Ishikawa (cell line): ENCODE measurements at regions not wholly inside any gene's neighbourhood (a gene's known extent, or its start where the extent isn't known, plus 50 kb on each side); places are given as distances from the start of the nearest gene placed in this dataset.

Source experiments
- CREB1 ChIP-seq: IDR thresholded peaks from 2 replicates; pipeline ENCODE4 v1.6.1; 2012; ENCODE audit warnings: low read depth
- EGR1 ChIP-seq: IDR thresholded peaks from 2 replicates; pipeline ENCODE4 v1.6.1; 2012
- EP300 ChIP-seq: IDR thresholded peaks from 2 replicates; pipeline ENCODE4 v1.6.1; 2012; ENCODE audit warnings: borderline replicate concordance
- FOXM1 ChIP-seq: IDR thresholded peaks from 2 replicates; pipeline ENCODE4 v1.6.1; 2012; ENCODE audit warnings: low read depth, borderline replicate concordance
- NFIC ChIP-seq: IDR thresholded peaks from 2 replicates; pipeline ENCODE4 v1.6.1; 2012
- RAD21 ChIP-seq: IDR thresholded peaks from 2 replicates; pipeline ENCODE4 v1.6.1; 2012; ENCODE audit warnings: low read depth
- TAF1 ChIP-seq: IDR thresholded peaks from 2 replicates; pipeline ENCODE4 v1.6.1; 2012; ENCODE audit warnings: low read depth, mild to moderate bottlenecking
- TCF12 ChIP-seq: IDR thresholded peaks from 2 replicates; pipeline ENCODE4 v1.6.1; 2012; ENCODE audit warnings: low read depth
- TEAD4 ChIP-seq: IDR thresholded peaks from 2 replicates; pipeline ENCODE4 v1.6.1; 2012
- YY1 ChIP-seq: IDR thresholded peaks from 2 replicates; pipeline ENCODE4 v1.6.1; 2012; ENCODE audit warnings: low read depth
- ZBTB7A ChIP-seq: IDR thresholded peaks from 2 replicates; pipeline ENCODE4 v1.6.1; 2012; ENCODE audit warnings: low read depth
- TF ChIP-seq, protein P1 (sequence below): IDR thresholded peaks from 2 replicates; pipeline ENCODE4 v1.6.1; 2012; ENCODE audit warnings: low read depth, mild to moderate bottlenecking
- TF ChIP-seq, protein P2 (sequence below): IDR thresholded peaks from 2 replicates; pipeline ENCODE4 v1.6.1; 2012
- TF ChIP-seq, protein P3 (sequence below): IDR thresholded peaks from 2 replicates; pipeline ENCODE4 v1.6.1; 2012

DNA sequence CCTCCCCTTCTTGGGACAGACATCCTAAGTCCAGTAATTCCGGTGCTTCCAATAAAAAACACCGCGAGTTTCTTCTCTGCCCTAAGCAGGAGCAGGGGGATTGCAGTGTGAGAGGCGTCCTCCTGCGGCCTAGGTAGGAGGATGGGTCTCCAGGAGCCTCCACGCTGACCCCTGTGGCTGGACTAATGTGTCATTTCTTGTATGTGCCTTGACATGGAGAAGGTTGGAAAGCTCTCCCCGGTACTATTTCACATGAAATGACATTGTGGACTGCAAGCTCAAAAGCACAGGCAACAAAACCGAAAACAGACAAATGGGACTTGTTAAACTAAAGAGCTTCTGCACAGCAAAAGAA is 66.6 kb upstream of the ENPP6 start:
- no peak for TF ChIP-seq TEAD4
- TF ChIP-seq TCF12: no peak

DNA sequence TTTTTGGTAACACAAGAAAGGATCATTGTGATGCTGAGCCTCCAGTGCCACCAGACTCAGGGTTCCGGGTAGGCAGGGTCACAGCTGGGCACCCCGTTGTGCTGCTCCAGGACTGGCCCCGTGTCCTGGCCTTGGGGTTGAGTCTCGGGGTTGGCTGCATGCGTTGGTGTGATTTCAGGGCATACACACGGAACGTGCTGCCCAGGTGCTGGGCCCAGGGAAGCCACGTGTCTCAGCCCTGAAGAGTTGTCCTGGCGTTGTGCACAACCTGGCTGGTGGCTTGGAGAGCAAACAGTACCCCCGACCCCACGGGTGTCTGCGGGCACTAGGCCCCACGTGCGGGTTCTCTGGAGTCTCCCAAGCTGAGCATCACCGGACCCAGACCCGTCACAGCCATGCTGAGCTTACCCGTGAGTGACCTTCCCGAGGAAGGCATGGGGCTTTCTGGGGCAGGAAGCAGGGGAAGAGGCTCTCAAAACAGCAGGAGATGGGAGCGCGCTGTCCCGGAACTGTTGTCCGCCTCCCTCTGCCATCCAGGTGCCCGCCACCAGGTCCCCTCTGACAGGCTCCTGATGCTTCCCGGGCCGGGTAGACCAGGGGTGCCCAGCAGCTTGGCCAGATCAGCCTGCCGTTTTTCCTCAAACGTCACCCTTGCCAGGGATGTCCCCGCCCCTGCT is 66.1 kb upstream of the ENPP6 start:
- no peak for TF ChIP-seq TAF1
- TF ChIP-seq FOXM1: no peak
- no peak for TF ChIP-seq TCF12
- TF ChIP-seq TEAD4: no peak
- TF ChIP-seq RAD21: no peak
- no peak for TF ChIP-seq EP300
- TF ChIP-seq, protein P1, sequence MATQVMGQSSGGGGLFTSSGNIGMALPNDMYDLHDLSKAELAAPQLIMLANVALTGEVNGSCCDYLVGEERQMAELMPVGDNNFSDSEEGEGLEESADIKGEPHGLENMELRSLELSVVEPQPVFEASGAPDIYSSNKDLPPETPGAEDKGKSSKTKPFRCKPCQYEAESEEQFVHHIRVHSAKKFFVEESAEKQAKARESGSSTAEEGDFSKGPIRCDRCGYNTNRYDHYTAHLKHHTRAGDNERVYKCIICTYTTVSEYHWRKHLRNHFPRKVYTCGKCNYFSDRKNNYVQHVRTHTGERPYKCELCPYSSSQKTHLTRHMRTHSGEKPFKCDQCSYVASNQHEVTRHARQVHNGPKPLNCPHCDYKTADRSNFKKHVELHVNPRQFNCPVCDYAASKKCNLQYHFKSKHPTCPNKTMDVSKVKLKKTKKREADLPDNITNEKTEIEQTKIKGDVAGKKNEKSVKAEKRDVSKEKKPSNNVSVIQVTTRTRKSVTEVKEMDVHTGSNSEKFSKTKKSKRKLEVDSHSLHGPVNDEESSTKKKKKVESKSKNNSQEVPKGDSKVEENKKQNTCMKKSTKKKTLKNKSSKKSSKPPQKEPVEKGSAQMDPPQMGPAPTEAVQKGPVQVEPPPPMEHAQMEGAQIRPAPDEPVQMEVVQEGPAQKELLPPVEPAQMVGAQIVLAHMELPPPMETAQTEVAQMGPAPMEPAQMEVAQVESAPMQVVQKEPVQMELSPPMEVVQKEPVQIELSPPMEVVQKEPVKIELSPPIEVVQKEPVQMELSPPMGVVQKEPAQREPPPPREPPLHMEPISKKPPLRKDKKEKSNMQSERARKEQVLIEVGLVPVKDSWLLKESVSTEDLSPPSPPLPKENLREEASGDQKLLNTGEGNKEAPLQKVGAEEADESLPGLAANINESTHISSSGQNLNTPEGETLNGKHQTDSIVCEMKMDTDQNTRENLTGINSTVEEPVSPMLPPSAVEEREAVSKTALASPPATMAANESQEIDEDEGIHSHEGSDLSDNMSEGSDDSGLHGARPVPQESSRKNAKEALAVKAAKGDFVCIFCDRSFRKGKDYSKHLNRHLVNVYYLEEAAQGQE: no peak
- no peak for TF ChIP-seq ZBTB7A
- TF ChIP-seq, protein P2, sequence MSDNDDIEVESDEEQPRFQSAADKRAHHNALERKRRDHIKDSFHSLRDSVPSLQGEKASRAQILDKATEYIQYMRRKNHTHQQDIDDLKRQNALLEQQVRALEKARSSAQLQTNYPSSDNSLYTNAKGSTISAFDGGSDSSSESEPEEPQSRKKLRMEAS: no peak
- TF ChIP-seq, protein P3, sequence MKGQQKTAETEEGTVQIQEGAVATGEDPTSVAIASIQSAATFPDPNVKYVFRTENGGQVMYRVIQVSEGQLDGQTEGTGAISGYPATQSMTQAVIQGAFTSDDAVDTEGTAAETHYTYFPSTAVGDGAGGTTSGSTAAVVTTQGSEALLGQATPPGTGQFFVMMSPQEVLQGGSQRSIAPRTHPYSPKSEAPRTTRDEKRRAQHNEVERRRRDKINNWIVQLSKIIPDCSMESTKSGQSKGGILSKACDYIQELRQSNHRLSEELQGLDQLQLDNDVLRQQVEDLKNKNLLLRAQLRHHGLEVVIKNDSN: no peak
- TF ChIP-seq CREB1: no peak

DNA sequence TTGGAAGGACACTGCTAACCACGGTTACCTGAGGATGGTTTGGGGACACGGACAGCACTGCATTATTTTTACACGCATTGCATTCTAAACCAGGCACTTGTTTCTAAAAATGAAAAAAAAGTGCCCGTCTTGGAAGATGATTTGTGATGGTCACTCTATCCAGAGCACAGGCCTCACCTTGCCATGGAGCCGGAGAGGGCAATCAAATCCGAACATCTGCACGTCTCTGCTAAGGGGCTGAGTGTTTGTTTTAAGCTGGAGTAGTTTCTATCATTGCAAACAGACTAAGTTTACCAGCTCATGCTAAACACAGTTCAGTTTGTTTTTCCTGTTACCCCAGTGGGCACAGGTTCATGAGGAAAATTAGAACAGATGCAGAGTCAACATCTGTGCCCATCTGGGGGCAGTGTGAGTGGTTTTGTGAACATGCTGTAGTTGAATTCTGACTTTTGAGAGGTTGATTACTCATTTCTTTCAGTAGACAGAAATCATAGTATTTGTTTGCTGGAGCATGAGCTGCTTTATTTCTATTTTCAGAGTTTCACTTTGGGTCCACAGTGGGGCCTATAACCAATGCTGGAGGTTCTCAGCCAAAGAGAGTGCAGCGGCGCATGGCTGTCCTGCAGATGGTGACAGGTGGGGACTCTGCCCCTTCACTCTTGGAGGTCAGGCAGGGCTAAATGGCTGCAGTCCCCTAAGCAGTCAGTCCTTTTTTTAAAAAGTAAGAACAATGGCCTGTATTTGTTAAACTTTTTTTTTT is 65.4 kb upstream of the ENPP6 start:
- no peak for TF ChIP-seq CREB1
- TF ChIP-seq, protein P2: no peak
- no peak for TF ChIP-seq NFIC
- no peak for TF ChIP-seq FOXM1
- TF ChIP-seq YY1: no peak
- TF ChIP-seq TEAD4: no peak
- no peak for TF ChIP-seq EGR1
- TF ChIP-seq RAD21: no peak
- TF ChIP-seq, protein P3: no peak

DNA sequence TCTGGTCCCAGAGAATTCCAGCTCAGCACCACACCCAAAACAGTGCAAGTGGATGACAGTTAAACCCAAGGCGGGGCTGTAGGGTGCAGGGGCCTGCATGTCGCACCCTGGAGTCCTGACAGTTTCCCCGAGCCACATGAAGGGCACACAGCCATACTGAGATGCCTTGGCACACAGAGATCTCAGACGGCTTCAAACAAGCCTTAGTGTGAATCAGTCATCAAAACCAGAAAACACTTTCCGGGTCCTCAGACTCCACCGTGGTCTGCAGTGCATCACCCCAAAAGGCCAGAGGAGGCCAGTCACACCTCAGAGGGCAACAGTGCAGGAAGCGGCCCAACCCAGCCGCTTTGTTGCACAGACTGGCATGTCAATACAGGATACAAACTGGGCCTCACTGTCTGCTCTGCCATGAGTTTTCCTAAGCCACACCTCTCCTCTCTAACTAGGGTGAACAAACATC is 64.6 kb upstream of the ENPP6 start:
- TF ChIP-seq TEAD4 (no peak), RAD21 (peak; percentile 10; the same call in 1 of the 2 replicates)

DNA sequence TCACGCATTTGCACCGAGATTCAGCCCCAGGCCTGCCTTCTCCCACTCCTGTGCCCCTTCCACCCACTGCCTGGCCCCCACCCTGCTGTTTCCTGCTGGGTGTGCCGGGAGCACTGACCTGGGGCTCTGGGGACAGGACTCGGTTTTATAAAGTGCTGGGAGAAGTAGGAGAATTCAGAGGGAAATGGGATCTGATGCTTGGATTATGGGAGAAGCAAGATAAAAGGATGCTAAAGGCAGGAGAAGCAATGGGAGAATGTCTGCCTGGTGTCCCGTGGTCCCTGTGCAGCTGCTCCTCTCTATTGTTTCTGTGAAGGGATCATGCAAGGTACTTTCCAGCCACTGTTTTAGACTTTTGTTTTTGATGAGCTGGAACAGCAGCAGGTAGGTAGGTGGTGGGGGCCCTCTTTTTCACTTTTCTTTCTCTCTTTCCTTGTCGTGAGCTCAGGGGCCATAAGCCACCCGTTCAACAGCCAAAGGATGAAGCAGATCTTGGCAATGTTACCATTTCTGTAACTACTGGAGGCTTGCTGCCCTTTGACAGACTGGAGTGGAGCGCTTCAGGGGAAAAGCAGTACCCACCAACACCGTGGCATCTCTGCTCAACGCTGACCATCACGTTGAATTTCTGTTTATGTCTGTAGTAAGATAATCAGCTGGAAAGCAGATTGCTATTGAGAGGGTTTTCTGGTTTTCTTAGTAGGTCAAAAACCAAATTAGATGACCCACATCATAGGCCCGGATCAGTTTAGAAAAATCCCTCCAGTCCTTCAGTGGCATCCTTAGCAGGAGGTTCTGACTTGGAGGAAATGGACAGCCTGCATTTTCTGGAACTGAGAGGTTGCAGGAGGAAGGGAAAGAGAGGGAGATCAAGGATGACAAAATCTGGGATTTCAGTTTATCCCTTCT is 63.8 kb upstream of the ENPP6 start:
- TF ChIP-seq TCF12 (no peak), CREB1 (no peak), EGR1 (no peak), RAD21 (no peak), EP300 (no peak)
- TF ChIP-seq, protein P1: no peak

DNA sequence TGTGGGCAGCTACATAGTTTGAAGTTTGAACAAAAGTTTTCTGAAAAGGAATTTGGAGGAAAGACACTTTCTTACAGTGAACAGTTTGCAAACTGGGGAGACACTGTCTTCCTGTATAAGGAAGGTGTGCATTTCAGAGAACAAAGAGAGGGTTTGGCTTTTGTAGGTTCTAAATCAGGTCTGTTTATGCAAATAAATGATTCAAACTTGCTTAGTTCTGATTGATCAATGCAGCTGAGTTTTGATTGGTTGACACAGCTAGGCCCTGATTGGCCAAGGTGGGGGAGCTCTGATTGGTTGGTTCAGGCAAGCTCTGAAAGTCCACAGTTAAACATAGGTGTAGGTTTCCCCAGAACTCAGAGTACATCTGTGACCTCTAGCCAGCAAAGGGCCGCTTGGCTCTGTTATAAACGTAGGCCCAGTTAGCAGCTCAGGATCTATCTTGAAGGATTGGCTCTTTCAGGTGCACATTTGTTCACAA is 63.0 kb upstream of the ENPP6 start:
- no peak for TF ChIP-seq YY1
- TF ChIP-seq TCF12: no peak
- no peak for TF ChIP-seq EGR1
- no peak for TF ChIP-seq NFIC
- no peak for TF ChIP-seq TAF1
